PC-9 (cell line): ENCODE measurements at regions not wholly inside any gene's neighbourhood (a gene's known extent, or its start where the extent isn't known, plus 50 kb on each side); places are given as distances from the start of the nearest gene placed in this dataset.

Experiments used
- BruUV-seq: library from RNA; stranded (reverse); fragments of 400-500 nt; replicated peaks from 2 replicates; lab custom pipeline; 2021; lab: Mats Ljungman, UMichigan
- CTCF ChIA-PET: fragments of 300-600 bp; sonication (Branson Sonifier 250); formaldehyde crosslinking; loops from one replicate; lab custom pipeline; 2022; ENCODE audit warnings: antibody characterized with exemption; lab: Charles Lee
- POLR2A ChIA-PET: fragments of 300-600 bp; sonication (Branson Sonifier 250); formaldehyde crosslinking; loops from one replicate; lab custom pipeline; 2022; ENCODE audit warnings: antibody characterized with exemption; ENCODE audit not compliant: unreplicated experiment; lab: Charles Lee
- DNase-seq, 2 experiments: peaks; one replicate each; pipeline versions ENCODE4 v3.0.0 to v3.0.0-alpha.2; 2015 to 2022; ENCODE audit warnings: mixed read lengths in 1 of 2
- H2AFZ ChIP-seq: fragments of 200-600 bp; sonication (generic); 2 replicates; pipeline ENCODE4 v1.8.1; 2017; ENCODE audit warnings: antibody characterized with exemption
- H3F3A ChIP-seq: fragments of 200-600 bp; sonication (generic); 2 replicates; pipeline ENCODE4 v1.8.1; 2017; ENCODE audit warnings: antibody characterized with exemption, mild to moderate bottlenecking, low read depth; ENCODE audit not compliant: insufficient read depth
- H3K27ac ChIP-seq: fragments of 200-600 bp; sonication (generic); 2 replicates; pipeline ENCODE4 v1.6.1; 2016; ENCODE audit warnings: mixed run types
- H3K27me3 ChIP-seq: fragments of 200-600 bp; sonication (generic); 2 replicates; pipeline ENCODE4 v1.6.1; 2016; ENCODE audit warnings: low read depth, mixed run types; ENCODE audit not compliant: insufficient read depth
- H3K36me3 ChIP-seq: fragments of 200-600 bp; sonication (generic); 2 replicates; pipeline ENCODE4 v1.6.1; 2016; ENCODE audit warnings: low read depth, mixed run types
- H3K4me1 ChIP-seq: fragments of 200-600 bp; sonication (generic); replicated peaks from 2 replicates; pipeline ENCODE4 v1.6.1; 2016; ENCODE audit warnings: mixed run types; ENCODE audit not compliant: insufficient read depth
- H3K4me2 ChIP-seq: fragments of 200-600 bp; sonication (generic); 2 replicates; pipeline ENCODE4 v1.6.1; 2017; ENCODE audit warnings: mixed run types
- H3K4me3 ChIP-seq: fragments of 200-600 bp; sonication (generic); 2 replicates; pipeline ENCODE4 v1.6.1; 2016; ENCODE audit warnings: mixed run types
- H3K79me2 ChIP-seq: fragments of 200-600 bp; sonication (generic); 2 replicates; pipeline ENCODE4 v1.6.1; 2017; ENCODE audit warnings: low read depth, mixed run types
- H3K9me2 ChIP-seq: fragments of 200-600 bp; sonication (generic); 2 replicates; pipeline ENCODE4 v1.8.1; 2017; ENCODE audit warnings: mild to moderate bottlenecking; ENCODE audit not compliant: insufficient read depth
- H3K9me3 ChIP-seq: fragments of 200-600 bp; sonication (generic); 2 replicates; pipeline ENCODE4 v1.8.1; 2016; ENCODE audit warnings: low read depth; ENCODE audit not compliant: insufficient read depth
- H4K20me1 ChIP-seq: fragments of 200-600 bp; sonication (generic); 2 replicates; pipeline ENCODE4 v1.8.1; 2017; ENCODE audit not compliant: insufficient read depth
- CTCF ChIP-seq: fragments of 200-600 bp; sonication (generic); conservative IDR thresholded peaks from 2 replicates; pipeline ENCODE4 v1.6.1; 2017; ENCODE audit warnings: mixed run types, antibody characterized with exemption, mild to moderate bottlenecking, moderate library complexity
- EZH2 ChIP-seq: fragments of 200-600 bp; sonication (generic); IDR thresholded peaks from 2 replicates; pipeline ENCODE4 v1.8.0; 2017; ENCODE audit warnings: antibody characterized with exemption, low read depth
- intact Hi-C: fragments of 100-400 bp; cut with micrococcal nuclease; formaldehyde crosslinking; loops from one replicate; pipeline ENCODE4 v1.10.0; 2022; ENCODE audit not compliant: unreplicated experiment

- Histone ChIP-seq H4K20me1 (no peaks in the 10 kb centered on the region), H3K9me3 (no peaks in the 10 kb centered on the region), H3K4me2 (no peak overlapping the region), H3K27ac (no peak overlapping the region), H3K4me3 (no peak overlapping the region), H3K27me3 (no peaks in the 10 kb centered on the region), H3K36me3 (no peaks in the 10 kb centered on the region), H3F3A (no peaks in the 10 kb centered on the region), H3K79me2 (no peaks in the 10 kb centered on the region), H2AFZ (no peak overlapping the region), H3K9me2 (no peaks in the 10 kb centered on the region), H3K4me1 (no peaks in the 10 kb centered on the region)
- ChIA-PET CTCF (no interaction called here), POLR2A (no interaction called here)
- TF ChIP-seq EZH2 (no peak), CTCF (no peak)
- DNase-seq, result no peak
- no TSS peak for BruUV-seq
- intact Hi-C loops, result no loop called here
Measured at GRCh38 chr2:155218292-155218924, 519.9 kb downstream of the KCNJ3 start.

GRCh38 chr2:155215037-155215707 lies 516.7 kb downstream of the KCNJ3 start:
- no peaks in the 10 kb centered on the region for H3F3A ChIP-seq
- no peaks in the 10 kb centered on the region for H3K9me2 ChIP-seq
- H3K27ac ChIP-seq, result no peak overlapping the region
- H3K4me3 ChIP-seq, result no peak overlapping the region
- H2AFZ ChIP-seq, result no peak overlapping the region
- peaks cover 2% of the 10 kb centered on the region; the same call in 1 of the 2 replicates for H3K4me1 ChIP-seq
- H3K4me2 ChIP-seq, result no peak overlapping the region
- POLR2A ChIA-PET, result no interaction called here
- intact Hi-C loops, result no loop called here
- H3K9me3 ChIP-seq, result no peaks in the 10 kb centered on the region
- H3K36me3 ChIP-seq, result no peaks in the 10 kb centered on the region
- CTCF ChIA-PET, result no interaction called here
- DNase-seq, result no peak
- H4K20me1 ChIP-seq, result no peaks in the 10 kb centered on the region
- H3K79me2 ChIP-seq, result no peaks in the 10 kb centered on the region
- TF ChIP-seq EZH2 (no peak), CTCF (no peak)
- H3K27me3 ChIP-seq, result no peaks in the 10 kb centered on the region
- BruUV-seq, result no TSS peak

- Histone ChIP-seq H3K4me2 (no peak overlapping the region), H4K20me1 (no peaks in the 10 kb centered on the region), H3F3A (no peaks in the 10 kb centered on the region), H3K4me3 (no peak overlapping the region), H3K9me2 (no peaks in the 10 kb centered on the region), H3K36me3 (no peaks in the 10 kb centered on the region), H2AFZ (no peak overlapping the region), H3K27me3 (no peaks in the 10 kb centered on the region), H3K9me3 (no peaks in the 10 kb centered on the region), H3K4me1 (peaks cover 3% of the 10 kb centered on the region; the same call in 1 of the 2 replicates), H3K27ac (no peak overlapping the region), H3K79me2 (no peaks in the 10 kb centered on the region)
- no TSS peak for BruUV-seq
- intact Hi-C loops, result no loop called here
- TF ChIP-seq EZH2, result no peak
- no peak for TF ChIP-seq CTCF
- ChIA-PET CTCF (no interaction called here), POLR2A (no interaction called here)
- no peak for DNase-seq
Measured at GRCh38 chr2:155209696-155210450, 511.4 kb downstream of the KCNJ3 start.
